OCI-LY3 (cell line): ENCODE measurements at regions not wholly inside any gene's neighbourhood (a gene's known extent, or its start where the extent isn't known, plus 50 kb on each side); places are given as distances from the start of the nearest gene placed in this dataset.

Experiments
- H2AFZ ChIP-seq: fragments of 200-600, 300-600 bp; shearing (Covaris generic); 2 replicates; pipeline ENCODE4 v1.6.0; 2014; ENCODE audit warnings: antibody characterized with exemption, low read depth, low read length
- H3K27ac ChIP-seq: fragments of 200-600, 300-600 bp; sonication (generic); 2 replicates; pipeline ENCODE4 v1.5.1; 2014; ENCODE audit warnings: mild to moderate bottlenecking, low read length, moderate library complexity, mixed read lengths
- H3K27me3 ChIP-seq: fragments of 200-600, 300-600 bp; sonication (generic); 2 replicates; pipeline ENCODE4 v1.6.1; 2014; ENCODE audit warnings: low read depth, low read length, mixed read lengths
- H3K36me3 ChIP-seq: fragments of 200-600, 300-600 bp; sonication (generic); replicated peaks from 2 replicates; pipeline ENCODE3; 2014; ENCODE audit warnings: low read depth, low read length, mixed read lengths
- H3K4me1 ChIP-seq: fragments of 300-600, 200-600 bp; sonication (generic); 2 replicates; pipeline ENCODE4 v1.6.1; 2014; ENCODE audit warnings: low read length, mixed read lengths
- H3K4me2 ChIP-seq: fragments of 200-600, 300-600 bp; sonication (generic); 2 replicates; pipeline ENCODE4 v1.6.1; 2014; ENCODE audit warnings: low read length, mixed read lengths
- H3K4me3 ChIP-seq: fragments of 300-600, 200-600 bp; sonication (generic); 2 replicates; pipeline ENCODE4 v1.5.1; 2014; ENCODE audit warnings: antibody characterized with exemption, mild to moderate bottlenecking, low read length, moderate library complexity
- H3K79me2 ChIP-seq: fragments of 300-600, 200-600 bp; shearing (Covaris generic); 2 replicates; pipeline ENCODE4 v1.6.1; 2014; ENCODE audit warnings: mild to moderate bottlenecking, low read length, mixed read lengths
- H3K9ac ChIP-seq: fragments of 300-600, 200-600 bp; shearing (Covaris generic); 2 replicates; pipeline ENCODE4 v1.6.0; 2014; ENCODE audit warnings: mild to moderate bottlenecking, low read length, moderate library complexity
- H3K9me3 ChIP-seq: fragments of 200-600, 300-600 bp; shearing (Covaris generic); 2 replicates; pipeline ENCODE4 v1.6.1; 2014; ENCODE audit warnings: low read length, mixed read lengths; ENCODE audit not compliant: insufficient read depth
- H4K20me1 ChIP-seq: fragments of 200-600, 300-600 bp; sonication (generic); 2 replicates; pipeline ENCODE4 v1.6.1; 2016; ENCODE audit warnings: low read length, mixed read lengths; ENCODE audit not compliant: insufficient read depth
- CTCF ChIP-seq: fragments of 200-600, 300-600 bp; sonication (generic); IDR thresholded peaks from 2 replicates; pipeline ENCODE4 v1.5.1; 2014; ENCODE audit warnings: antibody characterized with exemption, low read length, low read depth
- EZH2phosphoT487 ChIP-seq: fragments of 200-600 bp; shearing (Covaris generic); IDR thresholded peaks from 2 replicates; pipeline ENCODE4 v1.6.1; 2018; ENCODE audit warnings: antibody characterized with exemption, mixed run types, low read depth

- no peaks in the 10 kb centered on the region for H4K20me1 ChIP-seq
- H3K4me2 ChIP-seq: no peak overlapping the region
- H3K36me3 ChIP-seq: no peaks in the 10 kb centered on the region
- H3K4me3 ChIP-seq: no peak overlapping the region
- no peak overlapping the region for H2AFZ ChIP-seq
- TF ChIP-seq EZH2phosphoT487: no peak
- no peaks in the 10 kb centered on the region for H3K9me3 ChIP-seq
- no peaks in the 10 kb centered on the region for H3K79me2 ChIP-seq
- no peak overlapping the region for H3K27ac ChIP-seq
- H3K27me3 ChIP-seq: peaks cover 14% of the 10 kb centered on the region
- H3K4me1 ChIP-seq: peaks cover 10% of the 10 kb centered on the region
- no peak overlapping the region for H3K9ac ChIP-seq
Measured at GRCh38 chr11:11129118-11129517, 223.9 kb downstream of the CSNK2A3 start.

GRCh38 chr11:11125618-11126017 lies 227.4 kb downstream of the CSNK2A3 start:
- Histone ChIP-seq H3K4me1 (peaks cover 10% of the 10 kb centered on the region), H3K27me3 (0 out of 2 replicates have a peak, but pooled peaks cover 4% of the 10 kb centered on the region), H3K9me3 (no peaks in the 10 kb centered on the region), H3K4me3 (no peak overlapping the region), H3K79me2 (no peaks in the 10 kb centered on the region), H3K27ac (no peak overlapping the region), H3K4me2 (peak overlapping the region; percentile 15; the same call in 1 of the 2 replicates), H3K9ac (no peak overlapping the region), H4K20me1 (no peaks in the 10 kb centered on the region), H3K36me3 (no peaks in the 10 kb centered on the region), H2AFZ (no peak overlapping the region)
- TF ChIP-seq CTCF (no peak), EZH2phosphoT487 (no peak)

- no peak overlapping the region for H3K4me2 ChIP-seq
- no peak overlapping the region for H3K27ac ChIP-seq
- no peak overlapping the region for H3K9ac ChIP-seq
- H3K27me3 ChIP-seq: no peaks in the 10 kb centered on the region
- no peak overlapping the region for H2AFZ ChIP-seq
- TF ChIP-seq CTCF: no peak
- no peak for TF ChIP-seq EZH2phosphoT487
- no peaks in the 10 kb centered on the region for H3K9me3 ChIP-seq
- H3K4me3 ChIP-seq: no peak overlapping the region
- H3K4me1 ChIP-seq: peaks cover 10% of the 10 kb centered on the region
- no peaks in the 10 kb centered on the region for H4K20me1 ChIP-seq
- no peaks in the 10 kb centered on the region for H3K79me2 ChIP-seq
- no peaks in the 10 kb centered on the region for H3K36me3 ChIP-seq
Measured at GRCh38 chr11:11122749-11123148, 230.3 kb downstream of the CSNK2A3 start.

- H3K4me2 ChIP-seq: no peak overlapping the region
- H3K4me1 ChIP-seq: 0 out of 2 replicates have a peak, but pooled peaks cover 4% of the 10 kb centered on the region
- no peak overlapping the region for H3K4me3 ChIP-seq
- no peak overlapping the region for H3K9ac ChIP-seq
- no peak overlapping the region for H2AFZ ChIP-seq
- no peak for TF ChIP-seq CTCF
- no peak for TF ChIP-seq EZH2phosphoT487
- no peaks in the 10 kb centered on the region for H3K36me3 ChIP-seq
- no peak overlapping the region for H3K27ac ChIP-seq
- H4K20me1 ChIP-seq: no peaks in the 10 kb centered on the region
- no peaks in the 10 kb centered on the region for H3K9me3 ChIP-seq
- no peaks in the 10 kb centered on the region for H3K79me2 ChIP-seq
- no peaks in the 10 kb centered on the region for H3K27me3 ChIP-seq
Measured at GRCh38 chr11:11119917-11120316, 233.1 kb downstream of the CSNK2A3 start.

- TF ChIP-seq CTCF: no peak
- no peak for TF ChIP-seq EZH2phosphoT487
Measured at GRCh38 chr11:11117730-11118129, 235.3 kb downstream of the CSNK2A3 start.

More at GRCh38 chr11:11117730-11118129, 235.3 kb downstream of the CSNK2A3 start:
- Histone ChIP-seq H3K9me3 (0 out of 2 replicates have a peak, but pooled peaks cover 7% of the 10 kb centered on the region), H3K4me1 (0 out of 2 replicates have a peak, but pooled peaks cover 4% of the 10 kb centered on the region), H4K20me1 (no peaks in the 10 kb centered on the region), H2AFZ (no peak overlapping the region), H3K36me3 (no peaks in the 10 kb centered on the region), H3K27ac (no peak overlapping the region), H3K79me2 (no peaks in the 10 kb centered on the region), H3K27me3 (no peaks in the 10 kb centered on the region), H3K4me3 (no peak overlapping the region), H3K9ac (no peak overlapping the region), H3K4me2 (no peak overlapping the region)
